GM18502 (cell line): ENCODE measurements at regions not wholly inside any gene's neighbourhood (a gene's known extent, or its start where the extent isn't known, plus 50 kb on each side); places are given as distances from the start of the nearest gene placed in this dataset.
"Not testable (repeated sequence)": the region's sequence is repeated elsewhere in the genome, so short reads cannot be mapped to it uniquely, and the experiment has no call there.

Experiments
- ATAC-seq: cut with Tn5 transposase; IDR thresholded peaks from one replicate; pipeline ENCODE4 v1.9.1; 2021; ENCODE audit warnings: mild to moderate bottlenecking; ENCODE audit not compliant: unreplicated experiment, poor library complexity

- no peak for ATAC-seq
Observed at GRCh38 chr3:67142432-67142831, 144.3 kb downstream of the KBTBD8 start.

GRCh38 chr3:67145738-67146137, 147.6 kb downstream of the KBTBD8 start:
- ATAC-seq: no peak

GRCh38 chr3:67154429-67154828, 156.3 kb downstream of the KBTBD8 start:
- no peak for ATAC-seq

GRCh38 chr3:67167481-67167880, 169.4 kb downstream of the KBTBD8 start:
- no peak for ATAC-seq

- ATAC-seq: no peak
Observed at GRCh38 chr3:67171841-67172240, 173.7 kb downstream of the KBTBD8 start.

- not testable (repeated sequence) for ATAC-seq
Observed at GRCh38 chr3:67173130-67173529, 175.0 kb downstream of the KBTBD8 start.

GRCh38 chr3:67176396-67176795, 178.3 kb downstream of the KBTBD8 start:
- no peak for ATAC-seq

GRCh38 chr3:67192466-67192865, 194.4 kb downstream of the KBTBD8 start:
- ATAC-seq: no peak

GRCh38 chr3:67196677-67197076, 198.6 kb downstream of the KBTBD8 start:
- ATAC-seq: no peak

- no peak for ATAC-seq
Observed at GRCh38 chr3:67198374-67198773, 200.3 kb downstream of the KBTBD8 start.

GRCh38 chr3:67200618-67201017, 202.5 kb downstream of the KBTBD8 start:
- ATAC-seq: no peak

GRCh38 chr3:67201026-67201425, 202.9 kb downstream of the KBTBD8 start:
- no peak for ATAC-seq

- ATAC-seq: no peak
Observed at GRCh38 chr3:67202053-67202452, 203.9 kb downstream of the KBTBD8 start.

- no peak for ATAC-seq
Observed at GRCh38 chr3:67204951-67205350, 206.8 kb downstream of the KBTBD8 start.

GRCh38 chr3:67215690-67216089, 217.6 kb downstream of the KBTBD8 start:
- ATAC-seq: no peak

- no peak for ATAC-seq
Observed at GRCh38 chr3:67227030-67227429, 228.9 kb downstream of the KBTBD8 start.

GRCh38 chr3:67228136-67228535, 230.0 kb downstream of the KBTBD8 start:
- no peak for ATAC-seq

- ATAC-seq: no peak
Observed at GRCh38 chr3:67232642-67233041, 234.5 kb downstream of the KBTBD8 start.

GRCh38 chr3:67239353-67239752, 241.2 kb downstream of the KBTBD8 start:
- no peak for ATAC-seq

GRCh38 chr3:67241084-67241483, 243.0 kb downstream of the KBTBD8 start:
- no peak for ATAC-seq

GRCh38 chr3:67244130-67244529, 246.0 kb downstream of the KBTBD8 start:
- ATAC-seq: no peak

- ATAC-seq: no peak
Observed at GRCh38 chr3:67245545-67245944, 247.4 kb downstream of the KBTBD8 start.

- no peak for ATAC-seq
Observed at GRCh38 chr3:67248726-67249125, 250.6 kb downstream of the KBTBD8 start.
